VCaP (cell line): ENCODE measurements at regions not wholly inside any gene's neighbourhood (a gene's known extent, or its start where the extent isn't known, plus 50 kb on each side); places are given as distances from the start of the nearest gene placed in this dataset.
"Not testable (repeated sequence)": the region's sequence is repeated elsewhere in the genome, so short reads cannot be mapped to it uniquely, and the experiment has no call there.

Experiments
- H3K27ac ChIP-seq: fragments of 450-650 bp; 2 replicates; pipeline ENCODE4 v1.5.1; 2017
- TF ChIP-seq, protein P1 (sequence below): fragments of 450-650 bp; conservative IDR thresholded peaks from 2 replicates; pipeline ENCODE4 v1.5.1; 2017; ENCODE audit warnings: mild to moderate bottlenecking, moderate library complexity

DNA sequence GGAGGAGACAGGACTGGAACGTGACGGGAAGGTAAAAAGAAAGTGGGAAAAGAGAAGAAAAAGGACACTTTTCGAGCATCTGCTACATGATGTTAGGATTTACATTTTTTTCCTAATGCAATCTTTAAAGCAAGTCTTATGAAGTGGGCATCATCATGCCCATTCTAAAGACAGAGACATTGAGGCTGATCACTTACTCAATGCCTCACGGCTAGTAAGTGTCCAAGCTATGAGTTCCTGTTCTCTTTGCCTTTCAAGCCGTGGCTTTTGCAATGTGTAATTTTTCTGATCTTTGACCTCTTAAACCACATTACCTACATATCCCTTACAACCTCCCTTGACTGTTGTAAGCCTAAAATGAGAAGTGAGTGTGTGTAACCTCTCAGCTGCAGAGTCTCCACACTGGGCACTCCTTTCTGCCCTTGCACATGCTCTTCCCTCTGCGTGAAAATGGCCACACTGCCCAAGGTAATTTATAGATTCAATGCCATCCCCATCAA, 649.2 kb downstream of the RNF144A start:
- TF ChIP-seq, protein P1, sequence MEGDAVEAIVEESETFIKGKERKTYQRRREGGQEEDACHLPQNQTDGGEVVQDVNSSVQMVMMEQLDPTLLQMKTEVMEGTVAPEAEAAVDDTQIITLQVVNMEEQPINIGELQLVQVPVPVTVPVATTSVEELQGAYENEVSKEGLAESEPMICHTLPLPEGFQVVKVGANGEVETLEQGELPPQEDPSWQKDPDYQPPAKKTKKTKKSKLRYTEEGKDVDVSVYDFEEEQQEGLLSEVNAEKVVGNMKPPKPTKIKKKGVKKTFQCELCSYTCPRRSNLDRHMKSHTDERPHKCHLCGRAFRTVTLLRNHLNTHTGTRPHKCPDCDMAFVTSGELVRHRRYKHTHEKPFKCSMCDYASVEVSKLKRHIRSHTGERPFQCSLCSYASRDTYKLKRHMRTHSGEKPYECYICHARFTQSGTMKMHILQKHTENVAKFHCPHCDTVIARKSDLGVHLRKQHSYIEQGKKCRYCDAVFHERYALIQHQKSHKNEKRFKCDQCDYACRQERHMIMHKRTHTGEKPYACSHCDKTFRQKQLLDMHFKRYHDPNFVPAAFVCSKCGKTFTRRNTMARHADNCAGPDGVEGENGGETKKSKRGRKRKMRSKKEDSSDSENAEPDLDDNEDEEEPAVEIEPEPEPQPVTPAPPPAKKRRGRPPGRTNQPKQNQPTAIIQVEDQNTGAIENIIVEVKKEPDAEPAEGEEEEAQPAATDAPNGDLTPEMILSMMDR, result no peak

DNA sequence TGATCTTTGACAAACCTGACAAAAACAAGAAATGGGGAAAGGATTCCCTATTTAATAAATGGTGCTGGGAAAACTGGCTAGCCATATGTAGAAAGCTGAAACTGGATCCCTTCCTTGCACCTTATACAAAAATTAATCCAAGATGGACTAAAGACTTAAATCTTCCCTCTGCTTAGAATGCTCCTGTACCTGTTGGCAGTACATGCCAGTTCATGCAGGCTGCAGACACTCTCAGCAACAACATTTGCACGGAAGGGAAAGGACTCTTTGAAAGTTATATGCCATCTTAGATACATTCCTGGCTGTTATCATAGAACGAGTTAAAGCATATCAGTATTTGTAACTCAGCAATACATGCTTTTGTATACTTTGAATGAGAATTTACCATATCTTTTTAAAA, 649.9 kb downstream of the RNF144A start:
- not testable (repeated sequence) for H3K27ac ChIP-seq

More for the DNA sequence above, 649.2 kb downstream of the RNF144A start:
- no peak overlapping the region for H3K27ac ChIP-seq

DNA sequence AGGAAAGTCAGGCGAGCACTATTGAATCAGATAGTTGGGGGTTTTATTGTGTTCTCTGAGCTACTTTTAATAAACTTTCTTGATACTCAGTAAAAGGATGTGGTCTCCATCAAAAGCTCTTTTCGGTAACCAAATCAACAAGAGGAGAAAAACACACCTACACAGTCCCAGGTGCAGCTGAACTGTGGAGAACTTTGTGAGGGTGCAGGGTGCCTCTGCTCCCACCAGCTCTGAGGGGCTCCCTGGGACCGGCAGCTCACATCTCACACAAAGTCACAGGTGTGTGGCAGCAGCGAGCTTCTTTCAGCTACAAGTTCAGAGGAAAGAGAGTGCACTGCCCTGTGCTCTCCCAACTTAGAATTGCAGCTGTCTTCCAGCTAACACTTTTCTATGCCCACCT, 650.4 kb downstream of the RNF144A start:
- TF ChIP-seq, protein P1, result no peak
- no peak overlapping the region for H3K27ac ChIP-seq

DNA sequence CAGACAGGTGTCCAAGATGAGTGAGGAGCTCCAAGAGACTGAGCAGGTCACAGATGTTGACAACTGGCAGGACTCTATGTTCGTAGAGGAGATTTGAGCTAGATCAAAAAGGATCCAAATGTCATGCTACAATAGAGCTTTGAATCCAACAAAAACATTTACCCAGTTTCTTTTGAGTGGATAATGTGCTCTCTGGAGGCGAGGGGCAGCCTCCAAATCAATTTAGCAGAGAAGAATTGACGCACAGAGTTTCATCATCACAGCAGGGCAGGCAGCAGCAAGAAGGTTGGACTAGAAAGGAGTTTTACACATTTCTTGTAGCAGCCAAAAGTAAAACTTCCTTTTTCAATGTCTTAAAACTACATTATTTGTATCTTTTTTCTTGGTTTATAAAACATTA, 653.0 kb downstream of the RNF144A start:
- TF ChIP-seq, protein P1, result no peak

DNA sequence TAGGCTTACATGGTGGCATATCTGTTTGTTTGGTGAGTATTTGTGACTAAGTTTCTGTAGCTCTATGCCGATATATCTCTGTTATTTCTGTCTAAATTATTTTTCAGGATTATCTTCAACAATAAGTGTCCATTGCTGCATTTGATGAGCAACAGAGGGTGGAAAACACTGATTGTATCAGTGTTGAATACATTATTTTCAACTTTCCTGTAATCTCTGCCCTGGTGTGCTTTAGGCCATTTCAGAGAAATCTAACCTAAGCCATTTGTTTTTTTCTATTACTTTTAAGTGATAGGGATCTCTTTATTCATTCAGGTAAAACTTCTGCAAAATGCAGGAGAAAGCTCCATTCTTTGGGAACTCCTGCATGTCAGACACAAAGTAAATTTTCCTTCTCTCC, 654.5 kb downstream of the RNF144A start:
- H3K27ac ChIP-seq, result no peak overlapping the region
- TF ChIP-seq, protein P1, result no peak

More for the DNA sequence above, 653.0 kb downstream of the RNF144A start:
- H3K27ac ChIP-seq, result no peak overlapping the region

DNA sequence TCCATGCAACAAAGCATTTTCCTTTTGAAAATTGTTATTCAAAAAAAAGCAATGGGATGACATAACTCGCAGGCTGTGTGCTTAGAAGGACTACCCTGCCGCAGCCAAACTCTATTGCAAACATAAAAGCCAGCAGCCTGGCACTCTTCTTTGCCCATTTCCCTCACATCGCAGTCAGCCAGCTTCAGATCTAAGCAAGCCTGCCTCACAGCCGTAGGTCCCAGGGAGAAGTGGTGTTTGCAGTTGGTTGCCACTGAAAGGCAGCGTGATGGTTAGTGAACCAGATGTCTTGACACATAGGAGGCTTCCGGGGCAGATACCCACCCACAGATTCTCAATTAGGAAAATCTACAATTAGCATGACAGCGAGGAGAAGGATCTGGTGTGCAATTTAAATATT, 655.2 kb downstream of the RNF144A start:
- H3K27ac ChIP-seq, result no peak overlapping the region

DNA sequence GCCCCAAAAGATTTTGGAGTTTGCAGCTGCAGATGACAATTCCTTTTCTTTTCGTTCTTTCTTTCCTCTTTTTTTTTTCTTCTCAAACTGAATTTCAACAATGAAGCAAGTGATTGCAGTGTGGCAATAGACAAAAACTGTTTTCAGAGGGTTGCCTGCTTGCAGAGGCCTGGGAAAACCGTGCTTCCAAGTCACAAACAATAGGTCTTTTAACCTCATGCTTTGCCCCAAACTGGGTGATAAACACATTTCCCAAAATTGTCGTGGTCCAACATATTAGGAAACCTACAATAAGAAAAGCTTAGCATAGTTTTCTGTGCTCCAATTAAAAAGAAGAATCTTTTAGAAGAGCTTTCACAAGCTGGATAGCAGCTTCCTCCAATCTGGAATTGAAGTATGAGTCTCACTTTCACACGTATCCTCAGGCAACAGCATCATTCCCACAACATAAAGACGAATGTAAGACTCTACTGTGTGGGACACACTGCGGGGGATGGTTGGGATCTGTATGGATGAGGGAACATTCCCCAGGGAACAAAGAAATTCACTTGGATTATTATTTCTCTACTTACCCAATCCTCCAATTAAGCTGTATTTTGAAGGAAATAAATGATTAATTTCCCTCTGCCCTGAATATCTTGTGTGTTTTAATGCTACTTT, 656.1 kb downstream of the RNF144A start:
- H3K27ac ChIP-seq, result no peak overlapping the region
- TF ChIP-seq, protein P1, result no peak

More for the DNA sequence above, 655.2 kb downstream of the RNF144A start:
- TF ChIP-seq, protein P1, result no peak

DNA sequence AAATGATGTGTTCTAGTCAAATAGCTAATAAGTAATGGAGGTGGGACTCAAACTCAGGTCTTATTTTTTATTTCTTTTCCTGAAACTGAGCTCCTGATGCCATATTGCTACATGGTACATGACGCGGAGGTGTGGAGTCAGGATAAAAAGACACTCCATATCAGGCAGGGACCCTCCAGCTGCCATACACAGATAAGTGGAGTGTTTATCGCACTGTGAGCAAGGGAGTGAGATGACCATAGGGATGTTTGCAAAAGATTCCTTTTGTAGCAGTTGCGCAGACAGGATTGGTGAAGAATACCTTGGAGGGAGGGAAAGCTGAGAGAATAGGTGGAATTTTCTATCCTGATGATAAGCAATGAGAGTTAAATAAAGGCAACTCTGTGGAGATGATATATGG, 657.2 kb downstream of the RNF144A start:
- H3K27ac ChIP-seq, result no peak overlapping the region
- TF ChIP-seq, protein P1, result no peak
